Cardiac fibroblast (primary cell): ENCODE measurements at regions not wholly inside any gene's neighbourhood (a gene's known extent, or its start where the extent isn't known, plus 50 kb on each side); places are given as distances from the start of the nearest gene placed in this dataset.
A peak's percentile ranks its signal among the peaks of the same experiment; 100 is the strongest.

Experiments
- DNase-seq, 2 donors: peaks; one replicate each; pipeline versions ENCODE4 v3.0.0 to v3.0.0-alpha.2; 2010; ENCODE audit warnings: low read depth in 2 of 2
- H3K4me3 ChIP-seq, 2 donors: replicated peaks in 1 of 2; 1 replicate in 1 of 2; 2 replicates in 1 of 2; pipeline ENCODE4 v1.5.1; 2011; ENCODE audit warnings: low read depth in 2 of 2, low read length in 2 of 2, mild to moderate bottlenecking in 2 of 2, moderate library complexity in 1 of 2
- TF ChIP-seq, protein P1 (sequence below): IDR thresholded peaks from one replicate; pipeline ENCODE4 v1.5.1; 2011; ENCODE audit warnings: low read depth, mild to moderate bottlenecking, low read length, inconsistent platforms

DNA sequence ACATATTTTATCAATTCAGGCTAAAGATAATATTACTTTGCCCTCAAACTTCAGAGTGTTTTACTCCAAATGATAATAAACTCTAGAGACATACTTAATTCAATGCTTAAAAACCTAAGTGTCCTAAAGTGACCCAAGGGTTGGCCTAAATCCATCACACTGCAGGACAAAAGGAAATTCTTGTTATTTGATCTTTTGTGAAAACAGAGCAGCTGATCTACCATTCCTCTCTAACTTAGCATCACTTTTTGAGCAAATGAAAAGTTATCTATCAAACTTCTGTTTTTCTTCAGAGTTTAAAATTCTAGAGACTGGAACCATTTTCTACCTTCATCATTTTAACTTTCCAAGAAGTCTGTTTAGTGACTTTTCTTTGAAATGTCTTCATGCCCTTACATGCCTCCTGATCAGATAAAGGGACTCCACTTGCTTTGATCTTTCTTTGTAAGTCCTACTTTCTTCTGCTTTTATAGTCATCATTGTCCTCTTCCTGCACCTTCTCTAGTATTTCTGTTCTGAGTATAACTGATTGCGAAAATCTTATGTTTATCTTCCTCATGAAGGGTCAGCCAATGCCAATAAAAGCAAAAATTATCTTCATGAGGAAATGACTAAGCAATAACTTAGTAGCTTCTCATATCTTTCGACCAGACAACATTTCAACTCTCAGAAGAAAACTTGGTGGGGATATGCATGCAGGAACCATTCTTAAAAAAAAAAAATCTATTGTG is 378.7 kb upstream of the TGFBR2 start:
- DNase-seq = peak; percentile 95 to 97
- no peak overlapping the region for H3K4me3 ChIP-seq
- TF ChIP-seq, protein P1, sequence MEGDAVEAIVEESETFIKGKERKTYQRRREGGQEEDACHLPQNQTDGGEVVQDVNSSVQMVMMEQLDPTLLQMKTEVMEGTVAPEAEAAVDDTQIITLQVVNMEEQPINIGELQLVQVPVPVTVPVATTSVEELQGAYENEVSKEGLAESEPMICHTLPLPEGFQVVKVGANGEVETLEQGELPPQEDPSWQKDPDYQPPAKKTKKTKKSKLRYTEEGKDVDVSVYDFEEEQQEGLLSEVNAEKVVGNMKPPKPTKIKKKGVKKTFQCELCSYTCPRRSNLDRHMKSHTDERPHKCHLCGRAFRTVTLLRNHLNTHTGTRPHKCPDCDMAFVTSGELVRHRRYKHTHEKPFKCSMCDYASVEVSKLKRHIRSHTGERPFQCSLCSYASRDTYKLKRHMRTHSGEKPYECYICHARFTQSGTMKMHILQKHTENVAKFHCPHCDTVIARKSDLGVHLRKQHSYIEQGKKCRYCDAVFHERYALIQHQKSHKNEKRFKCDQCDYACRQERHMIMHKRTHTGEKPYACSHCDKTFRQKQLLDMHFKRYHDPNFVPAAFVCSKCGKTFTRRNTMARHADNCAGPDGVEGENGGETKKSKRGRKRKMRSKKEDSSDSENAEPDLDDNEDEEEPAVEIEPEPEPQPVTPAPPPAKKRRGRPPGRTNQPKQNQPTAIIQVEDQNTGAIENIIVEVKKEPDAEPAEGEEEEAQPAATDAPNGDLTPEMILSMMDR = no peak

DNA sequence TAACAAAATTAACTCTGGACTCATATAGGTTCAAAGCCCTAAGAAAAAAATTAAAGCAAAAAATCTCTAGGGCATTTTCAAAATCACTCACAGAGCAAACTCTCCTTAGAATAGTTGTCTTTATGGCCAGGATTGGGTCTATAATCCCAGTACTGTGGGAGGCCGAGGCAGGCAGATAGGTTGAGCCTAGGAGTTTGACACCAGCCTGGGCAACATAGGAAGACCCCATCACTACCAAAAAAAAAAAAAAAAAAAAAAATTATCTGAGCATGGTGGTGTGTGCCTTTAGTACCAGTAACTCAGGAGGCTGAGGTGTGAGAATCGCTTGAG is 378.1 kb upstream of the TGFBR2 start:
- H3K4me3 ChIP-seq = no peak overlapping the region
- TF ChIP-seq, protein P1 = no peak
- DNase-seq = no peak

DNA sequence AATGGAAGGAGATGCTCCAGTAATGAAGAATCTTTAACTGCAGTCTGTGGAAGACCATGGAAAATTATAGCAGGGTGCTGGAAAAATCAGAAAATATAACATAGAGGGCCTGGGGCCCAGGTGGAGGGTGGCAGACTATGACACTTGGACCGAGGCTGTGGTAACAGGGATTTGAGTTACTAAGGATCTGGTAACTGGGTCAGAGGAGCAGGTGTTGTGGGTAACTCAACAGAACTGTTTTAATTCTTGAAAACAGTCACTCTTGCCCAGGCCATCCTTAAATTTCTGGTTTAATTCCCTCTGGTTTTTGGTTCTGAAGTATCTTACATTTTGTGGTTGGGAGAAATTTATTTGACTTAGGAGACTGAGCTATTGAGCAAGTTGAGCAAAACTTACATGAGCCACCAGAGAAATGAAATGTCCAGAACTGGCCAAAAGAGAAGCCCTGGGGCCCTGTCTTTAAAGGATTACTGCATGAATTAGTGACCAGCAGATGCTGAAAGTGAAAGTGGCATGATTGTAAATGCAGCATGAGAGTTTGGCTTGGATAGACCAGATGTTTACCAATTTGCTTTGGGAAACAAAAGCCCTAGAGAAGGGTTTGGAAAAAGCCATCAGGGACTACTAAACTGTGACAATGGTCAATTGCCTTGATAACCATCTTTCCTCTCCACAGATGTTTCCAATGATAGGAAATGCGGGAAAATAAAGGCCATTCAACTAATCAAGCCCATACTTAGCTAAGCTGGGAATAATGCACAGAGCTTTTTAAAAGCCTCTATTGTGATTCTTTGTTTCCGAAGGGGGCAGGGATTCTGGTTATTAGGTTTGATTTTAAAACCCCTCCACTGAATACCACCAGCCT is 374.9 kb upstream of the TGFBR2 start:
- peak; percentile 46 to 48 for DNase-seq
- TF ChIP-seq, protein P1 = no peak
- no peak overlapping the region for H3K4me3 ChIP-seq

DNA sequence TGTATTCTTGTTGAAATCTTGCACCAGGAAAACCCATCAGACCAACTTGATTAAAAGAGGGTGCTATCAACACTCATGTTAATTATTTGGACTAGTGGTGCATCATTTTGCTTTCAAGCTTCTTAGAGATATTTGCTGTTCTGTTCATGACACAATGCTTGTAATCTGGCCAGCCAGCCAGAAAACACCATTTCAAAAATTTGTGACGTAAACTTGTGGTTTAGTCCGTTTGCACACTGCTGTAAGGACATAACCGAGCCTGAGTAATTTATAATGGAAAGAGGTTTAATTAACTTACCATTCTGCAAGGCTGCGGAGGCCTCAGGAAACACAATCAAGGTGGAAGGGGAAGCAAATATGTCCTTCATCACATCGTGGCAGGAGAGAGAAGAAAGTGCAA is 374.3 kb upstream of the TGFBR2 start:
- DNase-seq = peak; percentile 70 to 76
- TF ChIP-seq, protein P1 = no peak

DNA sequence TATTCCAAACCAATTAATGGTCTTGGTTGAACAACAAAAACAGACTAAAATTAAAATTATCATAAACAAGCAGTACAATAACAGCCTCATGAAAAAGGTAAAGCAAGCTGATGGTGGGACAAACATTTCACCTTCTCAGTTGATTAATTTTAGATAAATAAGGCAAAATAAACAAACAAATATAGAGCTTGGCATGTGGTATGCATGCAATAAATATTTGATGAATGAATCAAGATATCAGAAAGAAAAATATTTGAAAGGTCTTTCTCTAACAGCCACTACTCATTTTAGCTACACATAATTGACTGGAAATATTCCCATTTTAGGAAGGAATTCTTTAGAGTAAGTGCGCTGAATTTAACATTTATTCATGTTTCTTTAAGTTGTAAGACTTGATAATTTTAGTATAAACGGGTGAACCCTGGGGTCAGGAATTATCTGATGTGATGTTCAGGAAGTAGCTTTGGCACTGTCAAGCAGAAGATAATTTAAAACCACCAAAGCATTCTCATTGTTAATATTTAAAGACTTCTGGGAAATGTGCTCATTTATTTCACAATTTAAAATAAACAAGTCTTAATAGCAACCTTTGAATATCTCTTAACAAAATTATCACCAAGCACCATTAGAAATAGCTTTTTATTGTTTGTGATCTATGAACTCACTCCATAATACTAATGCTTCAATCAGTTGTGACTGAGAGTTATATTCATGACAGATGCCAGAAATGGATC is 372.3 kb upstream of the TGFBR2 start:
- H3K4me3 ChIP-seq = no peak overlapping the region
- TF ChIP-seq, protein P1 = no peak
- peak; percentile 29 to 64 for DNase-seq

More for the DNA sequence above, 374.3 kb upstream of the TGFBR2 start:
- H3K4me3 ChIP-seq = no peak overlapping the region

DNA sequence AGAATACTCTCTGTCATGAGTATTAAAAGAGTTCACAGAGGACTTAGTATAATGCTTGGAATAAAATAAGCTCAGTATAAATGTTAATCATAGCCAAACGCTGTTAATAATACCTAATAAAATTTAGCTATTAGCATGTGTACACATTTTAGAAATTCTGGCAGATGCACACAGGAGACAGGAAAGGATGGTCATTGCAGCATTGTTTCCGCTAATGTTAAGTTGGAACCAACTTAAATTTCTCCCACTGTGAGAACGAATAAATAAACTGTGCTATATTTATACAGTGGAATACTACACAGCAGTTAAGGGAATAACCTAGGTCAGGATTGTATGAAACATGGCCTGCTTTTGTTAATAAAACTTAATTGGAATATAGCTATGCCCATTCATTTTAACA is 370.4 kb upstream of the TGFBR2 start:
- no peak overlapping the region for H3K4me3 ChIP-seq
- TF ChIP-seq, protein P1 = no peak
- DNase-seq = no peak
